C4-2B (cell line): ENCODE measurements at regions not wholly inside any gene's neighbourhood (a gene's known extent, or its start where the extent isn't known, plus 50 kb on each side); places are given as distances from the start of the nearest gene placed in this dataset.
"Not testable (repeated sequence)": the region's sequence is repeated elsewhere in the genome, so short reads cannot be mapped to it uniquely, and the experiment has no call there.

ENCODE experiments used
- CTCF ChIP-seq: fragments of 450-650 bp; conservative IDR thresholded peaks from 2 replicates; pipeline ENCODE4 v1.5.1; 2017; ENCODE audit warnings: mild to moderate bottlenecking
- ZFX ChIP-seq: fragments of 450-650 bp; IDR thresholded peaks from 2 replicates; pipeline ENCODE4 v1.6.1; 2017

- TF ChIP-seq CTCF, ZFX: not testable (repeated sequence)
These were observed 1086.5 kb downstream of the SORCS3 start for GRCh38 chr10:105727586-105727985.
